ENCODE measurements at regions not wholly inside any gene's neighbourhood (a gene's known extent, or its start where the extent isn't known, plus 50 kb on each side); places are given as distances from the start of the nearest gene placed in this dataset.

GRCh38 chr2:36172824-36173223 lies 182.8 kb upstream of the CRIM1 start:
- no peak for TF ChIP-seq POLR2AphosphoS5 (IDR thresholded peaks at IDR 0.05; ENCODE audit: low read depth, low read length)
- TF ChIP-seq POLR2A (IDR thresholded peaks at IDR 0.05; ENCODE audit: low read depth, low read length): no peak
- TF ChIP-seq TAF1 (IDR thresholded peaks at IDR 0.05; ENCODE audit: borderline replicate concordance, low read depth, low read length): no peak
